NCI-H524 treated with DMSO at 0.1 percent for 48 hours (cell line): ENCODE measurements at regions not wholly inside any gene's neighbourhood (a gene's known extent, or its start where the extent isn't known, plus 50 kb on each side); places are given as distances from the start of the nearest gene placed in this dataset.
"Not testable (repeated sequence)": the region's sequence is repeated elsewhere in the genome, so short reads cannot be mapped to it uniquely, and the experiment has no call there.

Source experiments
- DNase-seq: peaks from one replicate; lab custom pipeline; 2025; lab: John Stamatoyannopoulos, UW

DNA sequence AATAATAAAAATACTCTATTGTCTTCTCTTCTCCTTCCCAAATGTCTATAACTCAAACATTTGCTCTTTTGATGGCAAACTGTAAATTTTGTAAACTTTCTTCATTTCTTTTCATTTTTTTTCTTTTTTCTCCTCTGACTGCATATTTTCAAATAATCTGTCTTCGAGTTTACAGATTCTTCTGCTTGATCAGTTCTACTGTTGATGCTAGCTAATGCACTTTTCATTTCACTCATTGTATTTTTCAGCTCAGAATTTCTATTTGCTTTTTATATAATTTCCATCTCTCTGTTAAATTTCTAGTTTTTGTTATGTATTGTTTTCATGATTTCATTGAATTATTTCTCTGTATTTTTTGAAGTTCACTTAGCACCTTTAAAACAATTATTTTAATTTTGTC lies 646.8 kb upstream of the INTU start:
- DNase-seq: no peak

- no peak for DNase-seq
These were observed 645.9 kb upstream of the INTU start for GRCh38 chr4:126986828-126987227.

GRCh38 chr4:126991965-126992364 lies 640.8 kb upstream of the INTU start:
- no peak for DNase-seq

DNA sequence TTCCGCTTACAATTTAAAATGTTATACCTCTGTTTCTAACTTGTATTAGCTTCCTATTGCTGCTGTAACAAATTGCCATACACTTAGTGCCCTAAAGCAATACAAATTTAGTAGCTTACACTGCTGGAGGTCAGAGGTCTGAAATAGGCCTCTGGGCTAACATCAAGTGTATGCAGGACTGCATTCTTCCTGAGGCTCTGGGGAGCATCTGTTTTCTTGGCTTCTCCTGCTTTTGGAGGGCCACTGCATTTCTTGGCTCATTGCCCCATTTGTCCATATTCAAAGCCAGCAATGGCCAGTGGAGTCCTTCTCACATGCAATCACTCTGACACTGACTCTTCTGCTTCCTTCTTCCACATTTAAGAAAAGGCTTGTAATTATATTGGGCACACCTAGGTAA lies 639.8 kb upstream of the INTU start:
- DNase-seq: no peak

DNA sequence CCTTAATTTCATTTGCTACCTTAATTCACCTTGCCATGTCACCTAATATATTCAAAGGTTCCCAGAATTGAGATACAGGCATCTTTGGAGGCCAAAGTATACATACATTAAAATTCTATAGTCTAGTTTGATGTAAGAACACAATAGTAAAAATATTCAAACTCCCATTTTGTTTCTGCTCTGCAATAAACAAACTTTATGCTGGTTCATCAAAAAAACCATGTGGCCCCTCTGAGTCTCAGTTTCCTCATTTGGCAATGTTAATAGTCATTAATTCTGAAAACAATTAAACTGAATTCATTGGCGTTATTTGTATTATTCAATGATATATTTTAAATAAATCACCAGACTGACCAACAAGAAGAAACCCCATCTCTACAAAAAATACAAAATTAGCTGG lies 639.4 kb upstream of the INTU start:
- DNase-seq: no peak

GRCh38 chr4:126995235-126995634 lies 637.5 kb upstream of the INTU start:
- DNase-seq: no peak

- no peak for DNase-seq
These were observed 632.6 kb upstream of the INTU start for GRCh38 chr4:127000110-127000509.

DNA sequence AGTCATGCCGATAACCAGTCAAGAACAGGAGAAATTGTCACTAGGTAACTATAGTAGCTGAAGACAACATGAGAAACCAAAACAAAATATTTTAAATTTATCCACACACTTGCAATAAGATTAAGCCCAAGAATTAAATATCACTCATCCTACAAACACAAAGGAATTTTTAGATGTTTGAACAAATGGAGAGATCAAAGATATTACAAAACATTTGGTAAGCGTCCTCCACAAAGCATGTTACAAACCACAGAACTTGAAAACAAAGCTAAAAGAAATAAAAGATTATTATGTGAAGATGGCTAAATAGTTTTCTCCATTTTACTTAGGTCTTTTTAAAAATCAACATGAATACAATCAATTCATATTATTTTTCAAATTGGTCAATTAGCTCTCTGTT lies 631.9 kb upstream of the INTU start:
- DNase-seq: no peak

DNA sequence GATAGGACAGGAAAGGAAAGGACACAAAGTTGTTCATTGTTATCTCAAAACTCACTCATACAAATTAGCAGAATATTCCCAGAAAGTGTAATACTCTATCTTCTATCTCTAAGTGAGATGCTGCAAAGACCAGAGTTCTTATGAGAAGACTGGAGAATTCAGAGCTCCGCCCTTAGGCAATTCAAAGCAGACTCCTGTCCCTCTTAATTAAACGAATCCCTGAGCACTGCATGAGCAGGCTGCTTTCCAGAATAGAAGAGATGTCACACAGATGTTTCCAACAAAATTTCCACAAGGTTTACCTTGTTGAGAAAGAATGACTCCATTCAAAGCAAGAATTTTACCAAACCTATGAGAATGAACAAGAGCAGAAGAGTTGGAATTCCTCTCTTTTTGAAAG lies 630.8 kb upstream of the INTU start:
- no peak for DNase-seq

DNA sequence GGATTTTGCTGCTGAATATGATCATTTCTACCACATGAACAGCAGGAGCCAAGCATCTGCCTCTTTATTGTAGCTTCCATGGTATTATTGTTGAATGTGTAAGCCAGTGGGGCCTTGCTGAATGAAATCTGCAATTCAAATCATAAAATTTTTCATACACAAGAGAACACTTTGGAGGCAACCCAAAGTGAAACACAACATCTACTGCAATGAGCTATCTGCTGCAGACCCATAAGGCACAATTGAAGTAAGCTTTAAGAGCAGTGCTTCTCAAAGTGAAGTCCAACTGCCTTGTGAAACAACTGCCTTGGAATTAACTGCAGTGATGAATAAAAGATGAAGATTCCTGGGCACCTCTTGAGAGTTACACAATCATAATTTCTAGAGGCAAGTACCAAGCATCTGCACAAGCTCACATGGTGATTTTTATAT lies 626.3 kb upstream of the INTU start:
- no peak for DNase-seq

DNA sequence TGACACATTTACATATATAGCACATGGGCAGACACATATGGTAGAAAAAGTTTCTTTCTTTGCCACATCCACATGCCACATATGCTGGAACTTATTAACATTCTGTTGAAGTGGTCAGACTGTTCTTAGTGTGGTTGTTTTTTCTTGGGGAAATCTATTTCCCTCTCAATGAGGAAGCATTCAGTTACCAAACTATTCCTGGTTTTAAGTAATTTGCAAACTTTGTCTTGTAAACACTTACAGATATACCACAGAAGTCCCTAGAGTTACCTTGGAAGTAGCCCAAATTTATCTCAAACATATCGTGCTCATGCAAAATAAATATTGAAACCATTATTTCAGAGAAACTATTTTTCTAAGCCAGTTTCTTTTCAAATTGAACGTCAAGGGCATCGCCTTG lies 625.5 kb upstream of the INTU start:
- no peak for DNase-seq

DNA sequence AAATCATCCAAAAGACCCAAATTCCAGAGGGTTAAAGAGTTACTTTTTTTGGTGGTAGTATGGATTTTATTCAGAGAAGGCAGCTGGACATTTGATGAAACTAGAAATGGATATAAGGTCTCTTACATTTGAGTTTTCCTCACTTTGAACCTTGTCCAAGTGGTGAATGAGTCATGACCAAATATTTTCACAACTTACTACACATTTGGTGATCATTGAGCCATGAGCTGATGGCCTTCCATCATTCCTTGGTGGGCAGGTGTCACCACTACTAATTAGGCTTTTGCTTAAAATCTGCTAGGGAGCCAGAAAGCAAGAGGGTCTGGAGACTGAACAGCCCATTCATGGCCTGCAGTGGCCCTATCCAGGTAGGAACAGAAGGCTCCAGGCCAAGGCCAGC lies 620.2 kb upstream of the INTU start:
- DNase-seq: no peak

GRCh38 chr4:127015667-127016117 lies 617.1 kb upstream of the INTU start:
- no peak for DNase-seq

DNA sequence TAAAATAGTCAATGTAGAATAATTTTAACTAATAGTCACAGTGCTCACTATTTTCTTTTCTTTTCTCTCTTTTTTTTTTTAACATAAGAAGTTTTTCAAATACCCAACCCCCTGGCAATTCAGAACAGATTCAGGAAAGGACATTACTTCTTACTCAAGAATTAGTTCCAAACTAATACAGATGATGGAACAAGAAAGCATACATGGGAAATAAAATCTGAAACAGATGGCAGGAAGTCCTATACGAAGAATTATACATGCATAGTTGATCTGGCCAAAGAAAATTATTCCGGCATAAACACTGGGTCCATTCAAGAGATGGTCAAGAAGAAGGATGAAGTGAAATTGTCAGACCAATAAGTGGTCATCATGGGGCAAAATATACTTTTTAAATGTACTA lies 614.4 kb upstream of the INTU start:
- no peak for DNase-seq

DNA sequence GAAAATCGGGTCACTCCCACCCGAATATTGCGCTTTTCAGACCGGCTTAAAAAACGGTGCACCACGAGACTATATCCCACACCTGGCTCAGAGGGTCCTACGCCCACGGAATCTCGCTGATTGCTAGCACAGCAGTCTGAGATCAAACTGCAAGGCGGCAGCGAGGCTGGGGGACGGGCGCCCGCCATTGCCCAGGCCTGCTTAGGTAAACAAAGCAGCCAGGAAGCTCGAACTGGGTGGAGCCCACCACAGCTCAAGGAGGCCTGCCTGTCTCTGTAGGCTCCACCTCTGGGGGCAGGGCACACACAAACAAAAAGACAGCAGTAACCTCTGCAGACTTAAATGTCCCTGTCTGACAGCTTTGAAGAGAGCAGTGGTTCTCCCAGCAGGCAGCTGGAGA lies 611.9 kb upstream of the INTU start:
- DNase-seq: not testable (repeated sequence)

GRCh38 chr4:127036296-127036695 lies 596.5 kb upstream of the INTU start:
- no peak for DNase-seq

DNA sequence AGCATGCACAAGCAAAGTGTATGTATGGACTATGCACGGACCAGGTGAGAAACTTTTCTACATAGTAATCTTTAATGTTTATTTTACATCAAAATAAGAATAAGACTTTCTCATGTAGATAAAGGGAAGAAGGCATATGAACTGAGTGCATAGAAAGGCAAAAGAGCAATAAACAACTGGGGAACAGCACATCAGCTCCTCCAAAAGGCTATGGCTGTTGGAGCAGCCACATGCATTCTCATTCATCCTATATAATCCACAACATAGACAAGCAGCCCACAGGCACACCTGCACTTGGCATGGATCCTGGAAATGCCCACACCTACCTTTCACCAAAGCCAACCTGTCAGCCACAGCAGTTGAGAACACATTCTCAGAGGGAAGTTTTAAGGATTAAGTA lies 586.9 kb upstream of the INTU start:
- DNase-seq: no peak

DNA sequence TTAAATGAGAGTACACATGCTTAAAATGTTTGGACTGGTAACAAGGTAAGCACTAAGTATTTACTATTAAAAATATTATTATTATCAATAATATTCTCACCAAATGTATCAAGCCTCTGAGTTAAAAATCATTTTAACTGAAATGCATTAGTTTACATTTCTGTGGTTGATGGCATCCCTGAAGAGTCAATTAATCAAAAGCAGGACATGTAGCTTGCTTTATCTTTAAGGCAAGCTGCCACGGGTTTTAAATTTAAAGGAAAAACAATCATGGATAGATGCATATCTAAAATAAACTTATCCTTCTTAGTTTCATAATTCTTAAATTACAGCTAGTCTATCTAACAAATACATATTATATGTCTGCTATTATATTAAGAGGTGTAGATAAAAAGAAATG lies 584.8 kb upstream of the INTU start:
- DNase-seq: no peak

GRCh38 chr4:127048376-127049044 lies 584.2 kb upstream of the INTU start:
- no peak for DNase-seq

GRCh38 chr4:127049526-127049925 lies 583.2 kb upstream of the INTU start:
- no peak for DNase-seq

GRCh38 chr4:127052742-127053141 lies 580.0 kb upstream of the INTU start:
- no peak for DNase-seq

DNA sequence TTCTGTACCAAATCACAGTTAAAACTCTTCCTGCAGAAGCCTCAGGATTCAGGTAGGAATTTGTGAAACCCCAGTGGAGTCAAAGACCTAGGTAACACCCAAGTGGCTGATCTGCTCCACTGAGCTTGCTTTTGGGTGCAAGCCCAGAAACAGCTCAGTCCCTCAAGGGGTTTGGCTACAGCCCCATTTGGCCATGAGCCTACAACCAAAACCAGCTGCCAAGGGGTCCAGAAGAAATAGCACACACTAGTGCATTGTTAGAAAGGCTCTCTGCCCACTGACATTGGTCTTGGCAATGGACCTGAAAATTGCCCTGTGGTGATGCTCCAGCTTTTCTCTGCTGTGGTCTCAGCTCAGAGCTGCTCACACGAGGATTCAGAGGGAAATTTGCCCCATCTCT lies 577.4 kb upstream of the INTU start:
- no peak for DNase-seq

DNA sequence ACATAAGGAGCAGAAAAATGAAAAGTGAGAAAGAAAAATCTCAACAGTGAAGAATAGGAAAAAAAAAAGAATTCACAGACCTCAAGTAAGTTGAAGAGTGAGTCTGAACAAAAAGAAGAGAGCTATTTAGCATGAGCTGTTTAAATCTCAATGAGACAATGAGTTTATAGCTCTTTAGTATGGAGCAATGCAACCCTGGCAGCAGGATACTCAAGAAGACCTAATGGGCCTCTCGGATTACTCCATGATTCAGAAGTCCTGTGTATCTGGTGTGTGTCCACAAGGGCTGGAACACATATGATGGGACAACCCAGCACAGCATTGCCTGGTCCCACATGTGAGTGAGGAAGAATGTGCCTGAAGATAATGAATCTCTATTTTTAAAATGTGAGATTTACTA lies 563.1 kb upstream of the INTU start:
- DNase-seq: no peak

GRCh38 chr4:127071443-127071842 lies 561.3 kb upstream of the INTU start:
- no peak for DNase-seq

GRCh38 chr4:127080141-127080540 lies 552.6 kb upstream of the INTU start:
- no peak for DNase-seq
